Transverse colon (tissue), 4 donors: ENCODE measurements at regions not wholly inside any gene's neighbourhood (a gene's known extent, or its start where the extent isn't known, plus 50 kb on each side); places are given as distances from the start of the nearest gene placed in this dataset.

Source experiments
- DNase-seq: peaks from one replicate; pipeline ENCODE4 v3.0.0-alpha.2; 2019
- H3K27ac ChIP-seq, 4 donors: fragments of 200-600 bp; sonication (generic); 2 replicates each; pipeline ENCODE4 v1.5.1; 2016 to 2018; ENCODE audit warnings: inconsistent platforms in 4 of 4
- H3K27me3 ChIP-seq: fragments of 200-600 bp; sonication (generic); 2 replicates; pipeline ENCODE4 v1.5.1; 2017; ENCODE audit warnings: inconsistent platforms
- H3K36me3 ChIP-seq, 4 donors: fragments of 200-600 bp; sonication (generic); 2 replicates each; pipeline ENCODE4 v1.5.1; 2017 to 2019; ENCODE audit warnings: inconsistent platforms in 4 of 4
- H3K4me1 ChIP-seq, 4 donors: fragments of 200-600 bp; sonication (generic); 2 replicates each; pipeline ENCODE4 v1.5.1; 2017 to 2020; ENCODE audit warnings: inconsistent platforms in 4 of 4
- H3K4me3 ChIP-seq, 4 donors: fragments of 200-600 bp; sonication (generic); 1 replicate in 1 of 4; 2 replicates in 3 of 4; pipeline versions ENCODE4 v1.5.1 to v1.6.1; 2017 to 2019; ENCODE audit warnings: inconsistent platforms in 4 of 4
- H3K9me3 ChIP-seq, 2 donors: fragments of 200-600 bp; sonication (generic); 2 replicates each; pipeline ENCODE4 v1.5.1; 2017 to 2019; ENCODE audit warnings: inconsistent platforms in 2 of 2
- CTCF ChIP-seq, 5 experiments: fragments of 200-600 bp in 3 of 5; fragments of 450-650 bp in 2 of 5; sonication (generic) in 3 of 5; IDR thresholded peaks; 1 replicate in 2 of 5; 2 replicates in 3 of 5; pipeline ENCODE4 v1.5.1; 2016 to 2017; ENCODE audit warnings: antibody characterized with exemption in 5 of 5, inconsistent platforms in 3 of 5, mild to moderate bottlenecking in 2 of 5, moderate library complexity in 1 of 5
- EP300 ChIP-seq: sonication (generic); formaldehyde crosslinking; IDR thresholded peaks from one replicate; pipeline ENCODE4 v1.6.1; 2017; ENCODE audit warnings: antibody characterized with exemption, low read depth
- POLR2A ChIP-seq: fragments of 450-650 bp; IDR thresholded peaks from one replicate; pipeline ENCODE4 v1.6.1; 2016; ENCODE audit warnings: antibody characterized with exemption, mild to moderate bottlenecking, moderate library complexity
- POLR2AphosphoS5 ChIP-seq, 3 donors: sonication (generic); formaldehyde crosslinking; IDR thresholded peaks; one replicate each; pipeline ENCODE4 v1.6.1; 2016; ENCODE audit warnings: antibody characterized with exemption in 3 of 3
- WGBS, 2 donors: methylation state at CpG; one replicate each; pipeline ENCODE4 v1.1.5; 2018; ENCODE audit warnings: low coverage in 1 of 2; 5-methylcytosine and 5-hydroxymethylcytosine counted together
- in situ Hi-C, 4 donors: fragments of 200-750 bp; cut with MboI; loops; one replicate each; pipeline versions ENCODE4 v1.15.0 to v1.15.1; 2017; ENCODE audit warnings: low sequenced_read_pairs in 3 of 4, low pct_ligation_motif_present in 1 of 4, low pct_unique_long_range_greater_than_20kb in 1 of 4
- intact Hi-C: fragments of 100-400 bp; cut with DNase I; formaldehyde crosslinking; loops from one replicate; pipeline ENCODE4 v1.15.1; 2023; ENCODE audit warnings: low total_unique reads

- intact Hi-C loops, result no loop called here
- no peaks in the 10 kb centered on the region for H3K36me3 ChIP-seq
- no peaks in the 10 kb centered on the region for H3K27me3 ChIP-seq
- H3K9me3 ChIP-seq, result no peaks in the 10 kb centered on the region
- in situ Hi-C loops, result no loop called here
- peak overlapping the region in 1 of 4 donors; percentile 34 for H3K27ac ChIP-seq
- no peaks in the 10 kb centered on the region for H3K4me1 ChIP-seq
- 40 to 51% methylated on average over 1 to 4 of the region's 4 CpGs for WGBS, 2 donors
- no peak overlapping the region for H3K4me3 ChIP-seq
- TF ChIP-seq CTCF (IDR thresholded peaks at IDR 0.05) (no peak), POLR2AphosphoS5 (IDR thresholded peaks at IDR 0.05) (no peak), EP300 (no peak), POLR2A (no peak)
- DNase-seq, result no peak
Observed at GRCh38 chr2:66775730-66776422, 341.0 kb downstream of the MEIS1 start.

- 79 to 83% methylated on average over 2 to 4 of the region's 4 CpGs for WGBS, 2 donors
- Histone ChIP-seq H3K27me3 (no peaks in the 10 kb centered on the region), H3K36me3 (no peaks in the 10 kb centered on the region), H3K27ac (no peak overlapping the region), H3K9me3 (no peaks in the 10 kb centered on the region), H3K4me3 (no peak overlapping the region), H3K4me1 (no peaks in the 10 kb centered on the region)
- DNase-seq, result no peak
- no peak for TF ChIP-seq POLR2A
- no peak for TF ChIP-seq CTCF (IDR thresholded peaks at IDR 0.05)
- TF ChIP-seq POLR2AphosphoS5 (IDR thresholded peaks at IDR 0.05), result no peak
- TF ChIP-seq EP300, result no peak
- intact Hi-C loops, result no loop called here
- in situ Hi-C loops, result no loop called here
Observed at GRCh38 chr2:66781804-66782203, 346.9 kb downstream of the MEIS1 start.

GRCh38 chr2:66782780-66783361, 347.9 kb downstream of the MEIS1 start:
- 82 to 92% methylated on average over 7 of the region's 7 CpGs for WGBS, 2 donors
- in situ Hi-C loops, result no loop called here

More at GRCh38 chr2:66782780-66783361, 347.9 kb downstream of the MEIS1 start:
- H3K4me1 ChIP-seq, result no peaks in the 10 kb centered on the region
- H3K4me3 ChIP-seq, result no peak overlapping the region
- intact Hi-C loops, result no loop called here
- no peaks in the 10 kb centered on the region for H3K27me3 ChIP-seq
- no peak for TF ChIP-seq CTCF (IDR thresholded peaks at IDR 0.05)
- TF ChIP-seq POLR2AphosphoS5 (IDR thresholded peaks at IDR 0.05), result no peak
- TF ChIP-seq EP300, result no peak
- no peak for TF ChIP-seq POLR2A
- H3K9me3 ChIP-seq, result no peaks in the 10 kb centered on the region
- DNase-seq, result no peak
- H3K36me3 ChIP-seq, result no peaks in the 10 kb centered on the region
- H3K27ac ChIP-seq, result no peak overlapping the region
